WTC11 (cell line): ENCODE measurements at regions not wholly inside any gene's neighbourhood (a gene's known extent, or its start where the extent isn't known, plus 50 kb on each side); places are given as distances from the start of the nearest gene placed in this dataset.

Source experiments
- ATAC-seq: fragments of 200-7000 bp; cut with Tn5 transposase; 2 replicates; pipeline ENCODE4 v1.10.0; 2021; ENCODE audit warnings: mild to moderate bottlenecking, moderate library complexity
- CTCF ChIA-PET: fragments of 300-600 bp; sonication (Branson Sonifier 250); formaldehyde crosslinking; loops from one replicate; lab custom pipeline; 2021; ENCODE audit warnings: antibody characterized with exemption; lab: Charles Lee
- POLR2A ChIA-PET: fragments of 350-600 bp; sonication (Branson Sonifier 250); formaldehyde crosslinking; loops from one replicate; lab custom pipeline; 2021; ENCODE audit warnings: antibody characterized with exemption; lab: Charles Lee
- DNase-seq: peaks from one replicate; pipeline ENCODE4 v3.0.0; 2021; ENCODE audit warnings: low spot score
- H3K27ac Mint-ChIP-seq: 2 replicates; pipeline ENCODE4 v1.8.0; 2021; ENCODE audit warnings: mixed read lengths
- H3K27me3 Mint-ChIP-seq: 2 replicates; pipeline ENCODE4 v1.8.0; 2021; ENCODE audit warnings: low read depth, mild to moderate bottlenecking, moderate library complexity, mixed read lengths
- H3K36me3 Mint-ChIP-seq: 2 replicates; pipeline ENCODE4 v1.8.0; 2021; ENCODE audit warnings: mixed read lengths
- H3K4me1 Mint-ChIP-seq: 2 replicates; pipeline ENCODE4 v1.8.0; 2022; ENCODE audit warnings: mixed read lengths
- H3K4me3 Mint-ChIP-seq: 2 replicates; pipeline ENCODE4 v1.8.0; 2021; ENCODE audit warnings: mild to moderate bottlenecking, moderate library complexity, mixed read lengths
- H3K9me3 Mint-ChIP-seq: 2 replicates; pipeline ENCODE4 v1.8.0; 2021; ENCODE audit warnings: mixed read lengths
- AFF4 ChIP-seq: sonication (generic); formaldehyde crosslinking; IDR thresholded peaks from 2 replicates; pipeline ENCODE4 v1.8.1; 2023; ENCODE audit warnings: mild to moderate bottlenecking, missing genetic modification reagents, borderline replicate concordance
- AR ChIP-seq: fragments of 250-450 bp; sonication (Bioruptor Pico); IDR thresholded peaks from 2 replicates; pipeline ENCODE4 v1.9.0; 2021; ENCODE audit warnings: mild to moderate bottlenecking
- ATF1 ChIP-seq: sonication (generic); formaldehyde crosslinking; IDR thresholded peaks from 2 replicates; pipeline ENCODE4 v1.8.1; 2023; ENCODE audit warnings: mild to moderate bottlenecking, moderate library complexity, missing genetic modification reagents
- ELF4 ChIP-seq: sonication (generic); formaldehyde crosslinking; IDR thresholded peaks from 2 replicates; pipeline ENCODE4 v1.8.1; 2022; ENCODE audit warnings: low read depth, mild to moderate bottlenecking, moderate library complexity, missing genetic modification reagents
- FOXK1 ChIP-seq: sonication (generic); formaldehyde crosslinking; IDR thresholded peaks from 2 replicates; pipeline ENCODE4 v1.8.0; 2022; ENCODE audit warnings: mild to moderate bottlenecking, moderate library complexity, missing genetic modification reagents
- HMGXB4 ChIP-seq: sonication (generic); formaldehyde crosslinking; IDR thresholded peaks from 2 replicates; pipeline ENCODE4 v1.8.1; 2023; ENCODE audit warnings: mild to moderate bottlenecking, moderate library complexity, missing genetic modification reagents
- MYBL2 ChIP-seq: sonication (generic); formaldehyde crosslinking; IDR thresholded peaks from 2 replicates; pipeline ENCODE4 v1.8.1; 2023; ENCODE audit warnings: mild to moderate bottlenecking, moderate library complexity, missing genetic modification reagents
- NR3C1 ChIP-seq: sonication (generic); formaldehyde crosslinking; conservative IDR thresholded peaks from 2 replicates; pipeline ENCODE4 v1.8.1; 2023; ENCODE audit warnings: low read depth, mild to moderate bottlenecking, missing genetic modification reagents
- OVOL2 ChIP-seq: fragments of 250-450 bp; sonication (Bioruptor Pico); IDR thresholded peaks from 2 replicates; pipeline ENCODE4 v1.9.0; 2021; ENCODE audit warnings: mild to moderate bottlenecking, borderline replicate concordance
- PRDM15 ChIP-seq: sonication (generic); formaldehyde crosslinking; IDR thresholded peaks from 2 replicates; pipeline ENCODE4 v1.8.0; 2022; ENCODE audit warnings: missing genetic modification reagents
- RELA ChIP-seq: sonication (generic); formaldehyde crosslinking; IDR thresholded peaks from 2 replicates; pipeline ENCODE4 v1.8.1; 2022; ENCODE audit warnings: missing genetic modification reagents, mild to moderate bottlenecking, borderline replicate concordance
- SOX15 ChIP-seq: fragments of 250-450 bp; sonication (Bioruptor Pico); IDR thresholded peaks from 2 replicates; pipeline ENCODE4 v1.9.0; 2021; ENCODE audit warnings: mild to moderate bottlenecking
- SP1 ChIP-seq: sonication (generic); formaldehyde crosslinking; conservative IDR thresholded peaks from 2 replicates; pipeline ENCODE4 v1.8.1; 2022; ENCODE audit warnings: missing genetic modification reagents
- TCF7 ChIP-seq: sonication (generic); formaldehyde crosslinking; IDR thresholded peaks from 2 replicates; pipeline ENCODE4 v1.8.0; 2022; ENCODE audit warnings: mild to moderate bottlenecking, low read depth, missing genetic modification reagents, moderate library complexity
- TEAD1 ChIP-seq: sonication (generic); formaldehyde crosslinking; IDR thresholded peaks from 2 replicates; pipeline ENCODE4 v1.8.0; 2022; ENCODE audit warnings: mild to moderate bottlenecking, missing genetic modification reagents
- USF2 ChIP-seq: sonication (generic); formaldehyde crosslinking; IDR thresholded peaks from 2 replicates; pipeline ENCODE4 v1.8.1; 2023; ENCODE audit warnings: mild to moderate bottlenecking, missing genetic modification reagents, moderate library complexity
- ZNF512 ChIP-seq: sonication (generic); formaldehyde crosslinking; IDR thresholded peaks from 2 replicates; pipeline ENCODE4 v1.8.1; 2022; ENCODE audit warnings: missing genetic modification reagents, borderline replicate concordance
- ZSCAN18 ChIP-seq: fragments of 250-450 bp; sonication (Bioruptor Pico); IDR thresholded peaks from 2 replicates; pipeline ENCODE4 v2.1.2; 2022; ENCODE audit warnings: mild to moderate bottlenecking, moderate library complexity

- TF ChIP-seq TCF7 (CRISPR knock-in tag) (no peak), ZNF512 (CRISPR knock-in tag) (no peak), AR (no peak), ZSCAN18 (CRISPR knock-in tag) (no peak), ATF1 (CRISPR knock-in tag) (no peak), SOX15 (no peak), SP1 (CRISPR knock-in tag) (no peak), TEAD1 (CRISPR knock-in tag) (no peak), PRDM15 (no peak), RELA (CRISPR knock-in tag) (no peak), USF2 (CRISPR knock-in tag) (no peak), NR3C1 (CRISPR knock-in tag) (no peak), FOXK1 (CRISPR knock-in tag) (no peak), MYBL2 (CRISPR knock-in tag) (no peak), ELF4 (CRISPR knock-in tag) (no peak), OVOL2 (no peak), HMGXB4 (CRISPR knock-in tag) (no peak), AFF4 (no peak)
- TF ChIP-seq, all 79 proteins: peak for 0
- ChIA-PET CTCF (no interaction called here), POLR2A (no interaction called here)
- Mint-ChIP-seq H3K27me3 (no peaks in the 10 kb centered on the region), H3K4me1 (peaks cover 11% of the 10 kb centered on the region), H3K27ac (no peak overlapping the region), H3K4me3 (no peak overlapping the region), H3K36me3 (no peaks in the 10 kb centered on the region), H3K9me3 (peaks cover 5% of the 10 kb centered on the region)
- ATAC-seq (no peak), DNase-seq (no peak)
These were observed 259.9 kb downstream of the EFNB2 start for GRCh38 chr13:106275446-106276032.
